ENCODE measurements at regions not wholly inside any gene's neighbourhood (a gene's known extent, or its start where the extent isn't known, plus 50 kb on each side); places are given as distances from the start of the nearest gene placed in this dataset.

GRCh38 chr6:53989504-53989903 is 121.7 kb upstream of the MLIP start:
- Histone ChIP-seq H3F3A (ENCODE audit: control insufficient read depth, insufficient read depth) (no peaks in the 10 kb centered on the region), H3K9me3 (ENCODE audit: control insufficient read depth, insufficient read depth, low read length) (no peaks in the 10 kb centered on the region), H3K36me3 (ENCODE audit: control insufficient read depth, low read length) (no peaks in the 10 kb centered on the region), H4K20me1 (ENCODE audit: control insufficient read depth, insufficient read depth, low read depth, low read length) (no peaks in the 10 kb centered on the region), H3K27ac (ENCODE audit: low read depth, low read length) (no peak overlapping the region), H3K4me2 (ENCODE audit: low read length) (no peak overlapping the region), H3K4me1 (ENCODE audit: control insufficient read depth, low read length) (0 out of 2 replicates have a peak, but pooled peaks cover 2% of the 10 kb centered on the region), H3K4me3 (ENCODE audit: low read length) (no peak overlapping the region), H3K79me2 (ENCODE audit: control insufficient read depth, low read length) (no peaks in the 10 kb centered on the region), H3K9me2 (replicated peaks; ENCODE audit: control insufficient read depth, low read length) (no peaks in the 10 kb centered on the region), H3K27me3 (ENCODE audit: control insufficient read depth, low read length) (0 out of 2 replicates have a peak, but pooled peaks cover 2% of the 10 kb centered on the region)
- TF ChIP-seq CTCF (IDR thresholded peaks at IDR 0.05; ENCODE audit: low read depth, low read length, poor library complexity, severe bottlenecking) (no peak), EZH2phosphoT487 (IDR thresholded peaks at IDR 0.05; ENCODE audit: borderline replicate concordance, low read length) (no peak)

GRCh38 chr6:53992522-53992921 is 118.7 kb upstream of the MLIP start:
- Histone ChIP-seq H3K4me1 (ENCODE audit: control insufficient read depth, low read length) (no peaks in the 10 kb centered on the region), H4K20me1 (ENCODE audit: control insufficient read depth, insufficient read depth, low read depth, low read length) (no peaks in the 10 kb centered on the region), H3K9me3 (ENCODE audit: control insufficient read depth, insufficient read depth, low read length) (no peaks in the 10 kb centered on the region), H3F3A (ENCODE audit: control insufficient read depth, insufficient read depth) (no peaks in the 10 kb centered on the region), H3K36me3 (ENCODE audit: control insufficient read depth, low read length) (no peaks in the 10 kb centered on the region), H3K4me2 (ENCODE audit: low read length) (no peak overlapping the region), H3K9me2 (replicated peaks; ENCODE audit: control insufficient read depth, low read length) (no peaks in the 10 kb centered on the region), H3K27ac (ENCODE audit: low read depth, low read length) (no peak overlapping the region), H3K27me3 (ENCODE audit: control insufficient read depth, low read length) (0 out of 2 replicates have a peak, but pooled peaks cover 5% of the 10 kb centered on the region), H3K79me2 (ENCODE audit: control insufficient read depth, low read length) (no peaks in the 10 kb centered on the region), H3K4me3 (ENCODE audit: low read length) (no peak overlapping the region)
- no peak for TF ChIP-seq CTCF (IDR thresholded peaks at IDR 0.05; ENCODE audit: low read depth, low read length, poor library complexity, severe bottlenecking)
- no peak for TF ChIP-seq EZH2phosphoT487 (IDR thresholded peaks at IDR 0.05; ENCODE audit: borderline replicate concordance, low read length)

- Histone ChIP-seq H3K4me2 (ENCODE audit: low read length) (no peak overlapping the region), H3F3A (ENCODE audit: control insufficient read depth, insufficient read depth) (no peaks in the 10 kb centered on the region), H3K27ac (ENCODE audit: low read depth, low read length) (no peak overlapping the region), H3K36me3 (ENCODE audit: control insufficient read depth, low read length) (no peaks in the 10 kb centered on the region), H3K27me3 (ENCODE audit: control insufficient read depth, low read length) (0 out of 2 replicates have a peak, but pooled peaks cover 5% of the 10 kb centered on the region), H3K9me2 (replicated peaks; ENCODE audit: control insufficient read depth, low read length) (no peaks in the 10 kb centered on the region), H3K9me3 (ENCODE audit: control insufficient read depth, insufficient read depth, low read length) (no peaks in the 10 kb centered on the region), H3K4me1 (ENCODE audit: control insufficient read depth, low read length) (no peaks in the 10 kb centered on the region), H4K20me1 (ENCODE audit: control insufficient read depth, insufficient read depth, low read depth, low read length) (no peaks in the 10 kb centered on the region), H3K79me2 (ENCODE audit: control insufficient read depth, low read length) (no peaks in the 10 kb centered on the region), H3K4me3 (ENCODE audit: low read length) (no peak overlapping the region)
- TF ChIP-seq CTCF (IDR thresholded peaks at IDR 0.05; ENCODE audit: low read depth, low read length, poor library complexity, severe bottlenecking): no peak
- TF ChIP-seq EZH2phosphoT487 (IDR thresholded peaks at IDR 0.05; ENCODE audit: borderline replicate concordance, low read length): no peak
Measured at GRCh38 chr6:53994201-53994600, 117.0 kb upstream of the MLIP start.

Measured in DOHH2 (cell line).